HCT116 (cell line): ENCODE measurements at regions not wholly inside any gene's neighbourhood (a gene's known extent, or its start where the extent isn't known, plus 50 kb on each side); places are given as distances from the start of the nearest gene placed in this dataset.

Source experiments
- ATAC-seq: fragments of 200-7000 bp; cut with Tn5 transposase; 2 replicates; pipeline ENCODE4 v1.9.1; 2020; ENCODE audit warnings: mild to moderate bottlenecking, moderate library complexity
- BruUV-seq: library from RNA; stranded (reverse); fragments of 400-500 nt; replicated peaks from 2 replicates; lab custom pipeline; 2021; lab: Mats Ljungman, UMichigan
- CTCF ChIA-PET: fragments of 300-600 bp; sonication (Branson Sonifier 250); formaldehyde crosslinking; loops from one replicate; lab custom pipeline; 2021; ENCODE audit warnings: antibody characterized with exemption; lab: Charles Lee
- POLR2A ChIA-PET: fragments of 300-600, 350-600 bp; sonication (Branson Sonifier 250); formaldehyde crosslinking; loops from one replicate; lab custom pipeline; 2021; ENCODE audit warnings: antibody characterized with exemption; lab: Charles Lee
- RAD21 ChIA-PET, 2 experiments: fragments of 300-600 bp; sonication (Branson Sonifier 250); formaldehyde crosslinking; loops; one replicate each; lab custom pipeline; 2023; ENCODE audit warnings: low total read pairs in 2 of 2; ENCODE audit not compliant: uncharacterized antibody in 2 of 2, unreplicated experiment in 2 of 2, low non-redundant PET in 1 of 2; lab: Charles Lee
- DNase-seq: peaks from one replicate; pipeline ENCODE4 v3.0.0-alpha.2; 2010; ENCODE audit warnings: low read depth, low spot score
- H2AFZ ChIP-seq: fragments of 200-600 bp; shearing (Covaris generic), sonication (generic); 2 replicates; pipeline ENCODE4 v1.6.1; 2017; ENCODE audit warnings: low read depth, mixed run types, mixed read lengths, antibody characterized with exemption, low read length; ENCODE audit not compliant: poor library complexity, severe bottlenecking
- H3K27ac ChIP-seq: 2 replicates; pipeline ENCODE4 v1.5.1; 2012; ENCODE audit warnings: low read depth, low read length
- H3K27me3 ChIP-seq: fragments of 200-600 bp; sonication (generic); 2 replicates; pipeline ENCODE4 v1.6.1; 2016; ENCODE audit warnings: mixed run types, low read length, mixed read lengths; ENCODE audit not compliant: insufficient read depth
- H3K36me3 ChIP-seq, 2 experiments: fragments of 200-500 bp in 1 of 2; fragments of 200-600 bp in 1 of 2; sonication (Bioruptor generic) in 1 of 2; sonication (generic) in 1 of 2; 2 replicates each; pipeline versions ENCODE4 v1.5.1 to v1.6.1; 2014 to 2016; ENCODE audit warnings: low read length in 2 of 2, inconsistent platforms in 1 of 2, mixed read lengths in 1 of 2, mixed run types in 1 of 2; ENCODE audit not compliant: insufficient read depth in 2 of 2, control insufficient read depth in 1 of 2
- H3K4me1 ChIP-seq, 2 experiments: fragments of 200-600 bp in 1 of 2; sonication (generic) in 1 of 2; 2 replicates each; pipeline versions ENCODE4 v1.5.1 to v1.6.1; 2012 to 2017; ENCODE audit warnings: low read length in 2 of 2, inconsistent platforms in 1 of 2, mild to moderate bottlenecking in 1 of 2, mixed read lengths in 1 of 2, mixed run types in 1 of 2, moderate library complexity in 1 of 2; ENCODE audit not compliant: insufficient read depth in 2 of 2, control insufficient read depth in 1 of 2
- H3K4me2 ChIP-seq: fragments of 200-600 bp; sonication (generic); 2 replicates; pipeline ENCODE4 v1.6.1; 2017; ENCODE audit warnings: mixed run types, low read length, mixed read lengths
- H3K4me3 ChIP-seq, 2 experiments: fragments of 200-600 bp in 1 of 2; sonication (generic) in 1 of 2; replicated peaks in 1 of 2; 2 replicates each; pipeline ENCODE4 v1.5.1; 2011 to 2016; ENCODE audit warnings: low read length in 2 of 2, control low read depth in 1 of 2, low read depth in 1 of 2, mild to moderate bottlenecking in 1 of 2, mixed read lengths in 1 of 2, mixed run types in 1 of 2
- H3K79me2 ChIP-seq: fragments of 200-600 bp; sonication (generic); 2 replicates; pipeline ENCODE4 v1.6.1; 2017; ENCODE audit warnings: mild to moderate bottlenecking, mixed run types, low read length, moderate library complexity, mixed read lengths; ENCODE audit not compliant: insufficient read depth
- H3K9ac ChIP-seq: fragments of 200-600 bp; sonication (generic); 2 replicates; pipeline ENCODE4 v1.6.1; 2016; ENCODE audit warnings: low read length, mixed read lengths
- H3K9me2 ChIP-seq: fragments of 200-600 bp; sonication (generic), shearing (Covaris generic); 2 replicates; pipeline ENCODE4 v1.6.1; 2017; ENCODE audit warnings: mixed run types, mild to moderate bottlenecking, moderate library complexity; ENCODE audit not compliant: insufficient read depth
- H3K9me3 ChIP-seq, 2 experiments: fragments of 200-500 bp in 1 of 2; fragments of 200-600 bp in 1 of 2; sonication (Bioruptor generic) in 1 of 2; sonication (generic) in 1 of 2; 2 replicates each; pipeline ENCODE4 v1.6.1; 2014 to 2017; ENCODE audit warnings: low read length in 2 of 2, mixed read lengths in 2 of 2, inconsistent platforms in 1 of 2, low read depth in 1 of 2, mild to moderate bottlenecking in 1 of 2, mixed run types in 1 of 2, moderate library complexity in 1 of 2; ENCODE audit not compliant: control insufficient read depth in 1 of 2, insufficient read depth in 1 of 2
- H4K20me1 ChIP-seq: fragments of 200-600 bp; sonication (generic), shearing (Covaris generic); 2 replicates; pipeline ENCODE4 v1.6.1; 2017; ENCODE audit warnings: mixed run types, mild to moderate bottlenecking, moderate library complexity; ENCODE audit not compliant: insufficient read depth
- CBX3 ChIP-seq: IDR thresholded peaks from 2 replicates; pipeline ENCODE4 v1.6.1; 2012; ENCODE audit warnings: low read depth
- CEBPB ChIP-seq: IDR thresholded peaks from 2 replicates; pipeline ENCODE4 v1.6.1; 2012; ENCODE audit warnings: low read depth
- EGR1 ChIP-seq: IDR thresholded peaks from 2 replicates; pipeline ENCODE4 v1.6.1; 2012; ENCODE audit warnings: low read depth
- EZH2 ChIP-seq: fragments of 200-600 bp; sonication (generic); IDR thresholded peaks from 2 replicates; pipeline ENCODE4 v1.6.1; 2017; ENCODE audit warnings: antibody characterized with exemption, mixed run types
- EZH2phosphoT487 ChIP-seq: fragments of 200-600 bp; IDR thresholded peaks from 2 replicates; pipeline ENCODE4 v1.6.1; 2018; ENCODE audit warnings: antibody characterized with exemption, borderline replicate concordance
- FOSL1 ChIP-seq: IDR thresholded peaks from 2 replicates; pipeline ENCODE4 v1.6.1; 2012; ENCODE audit warnings: low read depth
- JUND ChIP-seq: IDR thresholded peaks from 2 replicates; pipeline ENCODE4 v1.6.1; 2012
- POLR2A ChIP-seq: IDR thresholded peaks from 2 replicates; pipeline ENCODE4 v1.7.0; 2011; ENCODE audit warnings: borderline replicate concordance; ENCODE audit not compliant: insufficient read depth, insufficient read length; ENCODE audit errors: extremely low read depth
- POLR2AphosphoS5 ChIP-seq: IDR thresholded peaks from 2 replicates; pipeline ENCODE4 v1.6.1; 2011; ENCODE audit warnings: mild to moderate bottlenecking, low read depth, low read length, moderate library complexity
- SIN3A ChIP-seq: IDR thresholded peaks from 2 replicates; pipeline ENCODE4 v1.6.1; 2012; ENCODE audit warnings: low read depth
- SP1 ChIP-seq: IDR thresholded peaks from 2 replicates; pipeline ENCODE4 v1.6.1; 2012; ENCODE audit warnings: low read depth
- SRF ChIP-seq: IDR thresholded peaks from 2 replicates; pipeline ENCODE4 v1.6.1; 2012; ENCODE audit warnings: low read depth
- TCF7L2 ChIP-seq: IDR thresholded peaks from 2 replicates; pipeline ENCODE4 v1.7.0; 2011; ENCODE audit warnings: borderline replicate concordance, inconsistent platforms; ENCODE audit not compliant: insufficient read depth, insufficient read length; ENCODE audit errors: extremely low read depth
- YY1 ChIP-seq: IDR thresholded peaks from 2 replicates; pipeline ENCODE4 v1.6.1; 2011; ENCODE audit warnings: low read length, low read depth, moderate library complexity, mild to moderate bottlenecking; ENCODE audit not compliant: insufficient replicate concordance; ENCODE audit errors: extremely low read depth
- ZNF274 ChIP-seq: fragments of 200-500 bp; sonication (Bioruptor generic); IDR thresholded peaks from 2 replicates; pipeline ENCODE4 v1.6.1; 2014; ENCODE audit warnings: mild to moderate bottlenecking, low read depth, low read length, inconsistent platforms
- intact Hi-C: fragments of 100-400 bp; cut with micrococcal nuclease; formaldehyde crosslinking; loops from 2 replicates; pipeline ENCODE4 v1.10.0; 2022
- TF ChIP-seq, protein P1 (sequence below): IDR thresholded peaks from 2 replicates; pipeline ENCODE4 v1.6.1; 2012
- TF ChIP-seq, protein P2 (sequence below): IDR thresholded peaks from 2 replicates; pipeline ENCODE4 v1.6.1; 2012
- TF ChIP-seq, protein P3 (sequence below), 3 experiments: fragments of 200-600 bp in 1 of 3; sonication (generic) in 1 of 3; IDR thresholded peaks in 2 of 3; conservative IDR thresholded peaks in 1 of 3; 2 replicates each; pipeline ENCODE4 v1.5.1; 2012 to 2017; ENCODE audit warnings: low read depth in 2 of 3, low read length in 2 of 3, antibody characterized with exemption in 1 of 3, borderline replicate concordance in 1 of 3, control low read depth in 1 of 3, mild to moderate bottlenecking in 1 of 3, mixed read lengths in 1 of 3, mixed run types in 1 of 3, moderate library complexity in 1 of 3; ENCODE audit not compliant: insufficient read depth in 1 of 3

DNA sequence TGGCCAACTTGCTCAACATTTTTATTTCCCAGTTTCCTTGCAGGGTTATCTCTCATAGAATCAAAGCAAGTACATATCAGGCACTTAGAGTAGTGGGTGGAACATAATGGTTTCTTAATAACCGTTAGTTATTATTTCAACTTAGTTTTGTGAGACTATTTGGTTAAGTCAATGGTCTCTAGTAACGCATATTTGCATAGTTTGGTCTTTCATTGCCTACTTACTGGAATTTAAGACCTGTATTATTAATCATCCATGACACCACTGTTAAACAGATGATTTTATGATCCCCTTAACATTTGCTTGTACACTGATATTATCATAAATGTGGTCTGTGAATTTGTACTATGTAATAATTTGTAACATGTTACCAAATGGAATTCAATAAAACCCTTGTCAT is 70.9 kb upstream of the SMIM31 start:
- Histone ChIP-seq H4K20me1 (no peaks in the 10 kb centered on the region), H3K4me2 (no peak overlapping the region), H3K9ac (no peak overlapping the region), H3K9me2 (no peaks in the 10 kb centered on the region), H3K27me3 (no peaks in the 10 kb centered on the region), H3K27ac (no peak overlapping the region), H3K79me2 (no peaks in the 10 kb centered on the region), H3K9me3 (no peaks in the 10 kb centered on the region), H3K36me3 (no peaks in the 10 kb centered on the region), H2AFZ (no peak overlapping the region), H3K4me3 (no peak overlapping the region), H3K4me1 (no peaks in the 10 kb centered on the region)
- BruUV-seq, result no TSS peak
- TF ChIP-seq, protein P1, sequence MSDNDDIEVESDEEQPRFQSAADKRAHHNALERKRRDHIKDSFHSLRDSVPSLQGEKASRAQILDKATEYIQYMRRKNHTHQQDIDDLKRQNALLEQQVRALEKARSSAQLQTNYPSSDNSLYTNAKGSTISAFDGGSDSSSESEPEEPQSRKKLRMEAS, result no peak
- TF ChIP-seq YY1, result no peak
- TF ChIP-seq TCF7L2, result no peak
- no peak for TF ChIP-seq CEBPB
- TF ChIP-seq POLR2A, result no peak
- no peak for TF ChIP-seq FOSL1
- TF ChIP-seq, protein P2, sequence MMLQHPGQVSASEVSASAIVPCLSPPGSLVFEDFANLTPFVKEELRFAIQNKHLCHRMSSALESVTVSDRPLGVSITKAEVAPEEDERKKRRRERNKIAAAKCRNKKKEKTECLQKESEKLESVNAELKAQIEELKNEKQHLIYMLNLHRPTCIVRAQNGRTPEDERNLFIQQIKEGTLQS, result no peak
- no peak for TF ChIP-seq SIN3A
- TF ChIP-seq, protein P3, sequence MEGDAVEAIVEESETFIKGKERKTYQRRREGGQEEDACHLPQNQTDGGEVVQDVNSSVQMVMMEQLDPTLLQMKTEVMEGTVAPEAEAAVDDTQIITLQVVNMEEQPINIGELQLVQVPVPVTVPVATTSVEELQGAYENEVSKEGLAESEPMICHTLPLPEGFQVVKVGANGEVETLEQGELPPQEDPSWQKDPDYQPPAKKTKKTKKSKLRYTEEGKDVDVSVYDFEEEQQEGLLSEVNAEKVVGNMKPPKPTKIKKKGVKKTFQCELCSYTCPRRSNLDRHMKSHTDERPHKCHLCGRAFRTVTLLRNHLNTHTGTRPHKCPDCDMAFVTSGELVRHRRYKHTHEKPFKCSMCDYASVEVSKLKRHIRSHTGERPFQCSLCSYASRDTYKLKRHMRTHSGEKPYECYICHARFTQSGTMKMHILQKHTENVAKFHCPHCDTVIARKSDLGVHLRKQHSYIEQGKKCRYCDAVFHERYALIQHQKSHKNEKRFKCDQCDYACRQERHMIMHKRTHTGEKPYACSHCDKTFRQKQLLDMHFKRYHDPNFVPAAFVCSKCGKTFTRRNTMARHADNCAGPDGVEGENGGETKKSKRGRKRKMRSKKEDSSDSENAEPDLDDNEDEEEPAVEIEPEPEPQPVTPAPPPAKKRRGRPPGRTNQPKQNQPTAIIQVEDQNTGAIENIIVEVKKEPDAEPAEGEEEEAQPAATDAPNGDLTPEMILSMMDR (IDR thresholded peaks at IDR 0.05 in 2 of 3, conservative IDR thresholded peaks at IDR 0.05 in 1 of 3; ENCODE audit: borderline replicate concordance in 1 of 3, insufficient read depth in 1 of 3, low read depth in 2 of 3, low read length in 2 of 3), result no peak
- no peak for TF ChIP-seq JUND
- no peak for TF ChIP-seq CBX3
- no peak for TF ChIP-seq EZH2
- no peak for TF ChIP-seq ZNF274
- TF ChIP-seq EZH2phosphoT487, result no peak
- no peak for TF ChIP-seq POLR2AphosphoS5
- no peak for TF ChIP-seq SP1
- no peak for TF ChIP-seq SRF
- no peak for TF ChIP-seq EGR1
- CTCF ChIA-PET, result no interaction called here
- ATAC-seq (no peak), DNase-seq (no peak)
- RAD21 ChIA-PET, result no interaction called here
- intact Hi-C loops, result no loop called here
- POLR2A ChIA-PET, result no interaction called here
